Colonic mucosa (tissue), 4 donors: ENCODE measurements at regions not wholly inside any gene's neighbourhood (a gene's known extent, or its start where the extent isn't known, plus 50 kb on each side); places are given as distances from the start of the nearest gene placed in this dataset.

Experiments
- DNase-seq: peaks from one replicate; pipeline ENCODE4 v3.0.0-alpha.2; 2020
- H3K27ac ChIP-seq: fragments of 200-600 bp; one replicate; pipeline ENCODE4 v1.8.0; 2021
- H3K27me3 ChIP-seq: fragments of 200-600 bp; one replicate; pipeline ENCODE4 v1.8.0; 2021
- H3K36me3 ChIP-seq: fragments of 200-600 bp; one replicate; pipeline ENCODE4 v1.8.0; 2021
- H3K4me1 ChIP-seq: fragments of 200-600 bp; one replicate; pipeline ENCODE4 v1.8.0; 2021; ENCODE audit warnings: mild to moderate bottlenecking
- H3K4me3 ChIP-seq: fragments of 200-600 bp; one replicate; pipeline ENCODE4 v1.8.0; 2021
- H3K9ac ChIP-seq, 2 donors: one replicate each; pipeline ENCODE4 v1.7.0; 2013; ENCODE audit warnings: control low read depth in 2 of 2, low read depth in 2 of 2, low read length in 2 of 2
- H3K9me3 ChIP-seq: fragments of 200-600 bp; one replicate; pipeline ENCODE4 v1.8.0; 2021
- CTCF ChIP-seq: fragments of 200-600 bp; IDR thresholded peaks from one replicate; pipeline ENCODE4 v1.8.0; 2022; ENCODE audit warnings: antibody characterized with exemption, mild to moderate bottlenecking
- intact Hi-C: fragments of 100-400 bp; cut with DNase I; formaldehyde crosslinking; loops from one replicate; pipeline ENCODE4 v1.14.1; 2022
- donor health status: healthy.
- donor health status: DM: no; HTN: no; CAD: no.
- donor health status: DM: no; HTN: no; CAD: no.

- Histone ChIP-seq H3K27ac (no peak overlapping the region), H3K27me3 (no peaks in the 10 kb centered on the region), H3K36me3 (no peaks in the 10 kb centered on the region), H3K4me3 (no peak overlapping the region), H3K9ac (no peak overlapping the region), H3K9me3 (no peaks in the 10 kb centered on the region), H3K4me1 (no peaks in the 10 kb centered on the region)
- TF ChIP-seq CTCF: no peak
- no peak for DNase-seq
- intact Hi-C loops: no loop called here
Measured at GRCh38 chr2:4965556-4966320, 726.4 kb upstream of the SOX11 start.

- Histone ChIP-seq H3K36me3 (no peaks in the 10 kb centered on the region), H3K27ac (no peak overlapping the region), H3K9ac (no peak overlapping the region), H3K4me1 (no peaks in the 10 kb centered on the region), H3K4me3 (no peak overlapping the region), H3K9me3 (no peaks in the 10 kb centered on the region), H3K27me3 (no peaks in the 10 kb centered on the region)
- intact Hi-C loops: no loop called here
- DNase-seq: no peak
- TF ChIP-seq CTCF: no peak
Measured at GRCh38 chr2:4967206-4967605, 725.0 kb upstream of the SOX11 start.

- Histone ChIP-seq H3K4me1 (no peaks in the 10 kb centered on the region), H3K36me3 (no peaks in the 10 kb centered on the region), H3K9ac (no peak overlapping the region), H3K27ac (no peak overlapping the region), H3K27me3 (no peaks in the 10 kb centered on the region), H3K4me3 (no peak overlapping the region), H3K9me3 (no peaks in the 10 kb centered on the region)
- TF ChIP-seq CTCF: no peak
- DNase-seq: no peak
- intact Hi-C loops: no loop called here
Measured at GRCh38 chr2:4972472-4972871, 719.7 kb upstream of the SOX11 start.

GRCh38 chr2:4973354-4973753 is 718.8 kb upstream of the SOX11 start:
- Histone ChIP-seq H3K9ac (no peak overlapping the region), H3K4me1 (no peaks in the 10 kb centered on the region), H3K27ac (no peak overlapping the region), H3K9me3 (no peaks in the 10 kb centered on the region), H3K36me3 (no peaks in the 10 kb centered on the region), H3K27me3 (no peaks in the 10 kb centered on the region), H3K4me3 (no peak overlapping the region)
- DNase-seq: no peak
- intact Hi-C loops: no loop called here
- no peak for TF ChIP-seq CTCF

GRCh38 chr2:4973973-4974372 is 718.2 kb upstream of the SOX11 start:
- no peak for TF ChIP-seq CTCF
- Histone ChIP-seq H3K27me3 (no peaks in the 10 kb centered on the region), H3K9ac (no peak overlapping the region), H3K36me3 (no peaks in the 10 kb centered on the region), H3K9me3 (no peaks in the 10 kb centered on the region), H3K27ac (no peak overlapping the region), H3K4me1 (no peaks in the 10 kb centered on the region), H3K4me3 (no peak overlapping the region)
- DNase-seq: no peak
- intact Hi-C loops: no loop called here
